GM12875 (cell line): ENCODE measurements at regions not wholly inside any gene's neighbourhood (a gene's known extent, or its start where the extent isn't known, plus 50 kb on each side); places are given as distances from the start of the nearest gene placed in this dataset.

Source experiments
- H3K4me3 ChIP-seq: one replicate; pipeline ENCODE4 v1.5.1; 2011; ENCODE audit warnings: low read depth, low read length, control low read depth
- CTCF ChIP-seq: IDR thresholded peaks from 2 replicates; pipeline ENCODE4 v1.5.1; 2011; ENCODE audit warnings: low read depth, mild to moderate bottlenecking, control low read depth, inconsistent platforms, low read length, moderate library complexity, borderline replicate concordance; ENCODE audit not compliant: insufficient read depth

- no peak for TF ChIP-seq CTCF
- no peak overlapping the region for H3K4me3 ChIP-seq
Measured at GRCh38 chr2:189366349-189366748, 74.9 kb upstream of the WDR75 start.

GRCh38 chr2:189367343-189367742 is 73.9 kb upstream of the WDR75 start:
- TF ChIP-seq CTCF = no peak
- no peak overlapping the region for H3K4me3 ChIP-seq

GRCh38 chr2:189369566-189369965 is 71.7 kb upstream of the WDR75 start:
- TF ChIP-seq CTCF = no peak
- no peak overlapping the region for H3K4me3 ChIP-seq

GRCh38 chr2:189370719-189371118 is 70.6 kb upstream of the WDR75 start:
- no peak for TF ChIP-seq CTCF

GRCh38 chr2:189372688-189373257 is 68.5 kb upstream of the WDR75 start:
- TF ChIP-seq CTCF = no peak
- no peak overlapping the region for H3K4me3 ChIP-seq

More at GRCh38 chr2:189370719-189371118, 70.6 kb upstream of the WDR75 start:
- no peak overlapping the region for H3K4me3 ChIP-seq

- no peak for TF ChIP-seq CTCF
- H3K4me3 ChIP-seq = no peak overlapping the region
Measured at GRCh38 chr2:189374481-189374880, 66.8 kb upstream of the WDR75 start.

- no peak for TF ChIP-seq CTCF
- H3K4me3 ChIP-seq = no peak overlapping the region
Measured at GRCh38 chr2:189375842-189376241, 65.4 kb upstream of the WDR75 start.
